ENCODE measurements at regions not wholly inside any gene's neighbourhood (a gene's known extent, or its start where the extent isn't known, plus 50 kb on each side); places are given as distances from the start of the nearest gene placed in this dataset.

- Mint-ChIP-seq H3K9me3 (no peaks in the 10 kb centered on the region), H3K27ac (no peak overlapping the region), H3K4me3 (no peak overlapping the region), H3K4me1 (peaks cover 3% of the 10 kb centered on the region), H3K27me3 (ENCODE audit: low read depth) (no peaks in the 10 kb centered on the region), H3K36me3 (no peaks in the 10 kb centered on the region)
- no peak for TF ChIP-seq ZNF263 (CRISPR knock-in tag; IDR thresholded peaks at IDR 0.05; ENCODE audit: low read depth)
- TF ChIP-seq AR (CRISPR knock-in tag; IDR thresholded peaks at IDR 0.05): no peak
- no peak for TF ChIP-seq EMX1 (CRISPR knock-in tag; IDR thresholded peaks at IDR 0.05)
- no peak for TF ChIP-seq ZNF219 (CRISPR knock-in tag; IDR thresholded peaks at IDR 0.05; ENCODE audit: borderline replicate concordance)
- TF ChIP-seq IRF2 (CRISPR knock-in tag; IDR thresholded peaks at IDR 0.05; ENCODE audit: borderline replicate concordance, low read depth): no peak
- no peak for TF ChIP-seq ZSCAN18 (CRISPR knock-in tag; IDR thresholded peaks at IDR 0.05)
- TF ChIP-seq FOXK1 (CRISPR knock-in tag; IDR thresholded peaks at IDR 0.05): no peak
- no peak for TF ChIP-seq ZNF396 (CRISPR knock-in tag; IDR thresholded peaks at IDR 0.05; ENCODE audit: borderline replicate concordance)
- TF ChIP-seq ZNF671 (CRISPR knock-in tag; IDR thresholded peaks at IDR 0.05): no peak
- no peak for TF ChIP-seq ERG (CRISPR knock-in tag; IDR thresholded peaks at IDR 0.05)
- TF ChIP-seq ARID4B (CRISPR knock-in tag; IDR thresholded peaks at IDR 0.05; ENCODE audit: borderline replicate concordance): no peak
- DNase-seq (ENCODE audit: low spot score) (no peak), ATAC-seq (no peak)
- CTCF ChIA-PET: interaction anchor here (0.6 to 1.4 kb wide), 3 partner anchors 35 to 210 kb away, joined by 3 to 7 read pairs (median 4); no protein-coding TSS in a partner anchor
- POLR2A ChIA-PET: interaction anchor here (0.5 kb wide), 1 partner anchor 29 kb away, joined by 4 read pairs; no protein-coding TSS in a partner anchor
These were observed 143.5 kb upstream of the HNRNPU start for GRCh38 chr1:245007852-245008251.

GRCh38 chr1:245003246-245003645 lies 138.9 kb upstream of the HNRNPU start:
- Mint-ChIP-seq H3K27me3 (ENCODE audit: low read depth) (no peaks in the 10 kb centered on the region), H3K4me1 (peaks cover 3% of the 10 kb centered on the region), H3K4me3 (no peak overlapping the region), H3K27ac (no peak overlapping the region), H3K36me3 (no peaks in the 10 kb centered on the region), H3K9me3 (no peaks in the 10 kb centered on the region)
- ChIA-PET POLR2A (interaction anchor here (0.9 kb wide), 1 partner anchor 10 kb away, joined by 6 read pairs; no protein-coding TSS in a partner anchor), CTCF (interaction anchor here (0.8 kb wide), 1 partner anchor 40 kb away, joined by 3 read pairs; no protein-coding TSS in a partner anchor)
- ATAC-seq (no peak), DNase-seq (ENCODE audit: low spot score) (no peak)
- no peak for TF ChIP-seq IRF2 (CRISPR knock-in tag; IDR thresholded peaks at IDR 0.05; ENCODE audit: borderline replicate concordance, low read depth)
- no peak for TF ChIP-seq IRF1 (CRISPR knock-in tag; IDR thresholded peaks at IDR 0.05)
- no peak for TF ChIP-seq RORB (CRISPR knock-in tag; IDR thresholded peaks at IDR 0.05)
- no peak for TF ChIP-seq RELA (CRISPR knock-in tag; IDR thresholded peaks at IDR 0.05; ENCODE audit: borderline replicate concordance)
